ENCODE measurements at regions not wholly inside any gene's neighbourhood (a gene's known extent, or its start where the extent isn't known, plus 50 kb on each side); places are given as distances from the start of the nearest gene placed in this dataset.

- intact Hi-C loops (cut with DNase I), result loop anchor here (10.0 kb wide), 1 partner anchor 60 kb away; no protein-coding TSS in a partner anchor
- DNase-seq, result peak in 1 of 10 donors; percentile 8
Observed at GRCh38 chr14:73784181-73784987, 67.2 kb upstream of the PTGR2 start.

GRCh38 chr14:73783107-73783727 is 68.4 kb upstream of the PTGR2 start:
- intact Hi-C loops (cut with DNase I), result loop anchor here (10.0 kb wide), 1 partner anchor 58 kb away; no protein-coding TSS in a partner anchor
- DNase-seq, result peak in 1 of 10 donors; percentile 48

GRCh38 chr14:73782623-73783022 is 68.4 kb upstream of the PNMA1 start:
- DNase-seq, result peak in 1 of 10 donors; percentile 6
- intact Hi-C loops (cut with DNase I), result loop anchor here (10.0 kb wide), 1 partner anchor 58 kb away; no protein-coding TSS in a partner anchor

GRCh38 chr14:73780896-73781295 is 66.7 kb upstream of the PNMA1 start:
- intact Hi-C loops (cut with DNase I), result loop anchor here (10.0 kb wide), 1 partner anchor 56 kb away; no protein-coding TSS in a partner anchor
- no peak for DNase-seq

- intact Hi-C loops (cut with DNase I), result loop anchor here (10.0 kb wide), 1 partner anchor 56 kb away; no protein-coding TSS in a partner anchor
- peak in 1 of 10 donors; percentile 19 for DNase-seq
Observed at GRCh38 chr14:73780391-73780790, 66.2 kb upstream of the PNMA1 start.

GRCh38 chr14:73778736-73779135 is 64.6 kb upstream of the PNMA1 start:
- no peak for DNase-seq
- intact Hi-C loops (cut with DNase I), result no loop called here

GRCh38 chr14:73777420-73777819 is 63.2 kb upstream of the PNMA1 start:
- intact Hi-C loops (cut with DNase I), result no loop called here
- peak in 1 of 10 donors; percentile 20 for DNase-seq

GRCh38 chr14:73776194-73776537 is 62.0 kb upstream of the PNMA1 start:
- intact Hi-C loops (cut with DNase I), result no loop called here
- peak in 1 of 10 donors; percentile 22 for DNase-seq

GRCh38 chr14:73775339-73776193 is 61.4 kb upstream of the PNMA1 start:
- intact Hi-C loops (cut with DNase I), result no loop called here
- DNase-seq, result peak in 1 of 10 donors; percentile 47

- intact Hi-C loops (cut with DNase I), result no loop called here
- DNase-seq, result peak in 1 of 10 donors; percentile 27
Observed at GRCh38 chr14:73774671-73775070, 60.5 kb upstream of the PNMA1 start.

GRCh38 chr14:73774241-73774570 is 60.0 kb upstream of the PNMA1 start:
- intact Hi-C loops (cut with DNase I), result no loop called here
- DNase-seq, result no peak

GRCh38 chr14:73773441-73774240 is 59.5 kb upstream of the PNMA1 start:
- peak in 1 of 10 donors; percentile 40 for DNase-seq
- intact Hi-C loops (cut with DNase I), result no loop called here

- DNase-seq, result peak in 1 of 10 donors; percentile 89
- intact Hi-C loops (cut with DNase I), result no loop called here
Observed at GRCh38 chr14:73771848-73772638, 57.9 kb upstream of the PNMA1 start.

GRCh38 chr14:73770977-73771847 is 57.0 kb upstream of the PNMA1 start:
- peak in 1 of 10 donors; percentile 36 for DNase-seq
- intact Hi-C loops (cut with DNase I), result no loop called here

GRCh38 chr14:73768107-73768506 is 53.9 kb upstream of the PNMA1 start:
- intact Hi-C loops (cut with DNase I), result no loop called here
- DNase-seq, result no peak

GRCh38 chr14:73764406-73765280 is 50.5 kb upstream of the PNMA1 start:
- DNase-seq, result peak in 6 of 10 donors; percentile 42 to 91 (median 47)
- intact Hi-C loops (cut with DNase I), result no loop called here
